ENCODE measurements at regions not wholly inside any gene's neighbourhood (a gene's known extent, or its start where the extent isn't known, plus 50 kb on each side); places are given as distances from the start of the nearest gene placed in this dataset.

- no peak for TF ChIP-seq GATA3 (IDR thresholded peaks at IDR 0.05; ENCODE audit: low read depth, low read length)
- TF ChIP-seq GATA2 (IDR thresholded peaks at IDR 0.05; ENCODE audit: low read depth, low read length): no peak
Measured at GRCh38 chr2:239600001-239600593, 199.3 kb upstream of the HDAC4 start.

GRCh38 chr2:239599299-239599698 lies 198.5 kb upstream of the HDAC4 start:
- no peak for TF ChIP-seq GATA2 (IDR thresholded peaks at IDR 0.05; ENCODE audit: low read depth, low read length)
- TF ChIP-seq GATA3 (IDR thresholded peaks at IDR 0.05; ENCODE audit: low read depth, low read length): no peak

GRCh38 chr2:239598732-239599090 lies 197.9 kb upstream of the HDAC4 start:
- TF ChIP-seq GATA3 (IDR thresholded peaks at IDR 0.05; ENCODE audit: low read depth, low read length) (no peak), GATA2 (IDR thresholded peaks at IDR 0.05; ENCODE audit: low read depth, low read length) (no peak)

GRCh38 chr2:239598011-239598731 lies 197.4 kb upstream of the HDAC4 start:
- TF ChIP-seq GATA3 (IDR thresholded peaks at IDR 0.05; ENCODE audit: low read depth, low read length): no peak
- no peak for TF ChIP-seq GATA2 (IDR thresholded peaks at IDR 0.05; ENCODE audit: low read depth, low read length)

GRCh38 chr2:239597216-239597615 lies 196.4 kb upstream of the HDAC4 start:
- no peak for TF ChIP-seq GATA2 (IDR thresholded peaks at IDR 0.05; ENCODE audit: low read depth, low read length)
- TF ChIP-seq GATA3 (IDR thresholded peaks at IDR 0.05; ENCODE audit: low read depth, low read length): no peak

GRCh38 chr2:239596792-239597191 lies 196.0 kb upstream of the HDAC4 start:
- TF ChIP-seq GATA3 (IDR thresholded peaks at IDR 0.05; ENCODE audit: low read depth, low read length) (no peak), GATA2 (IDR thresholded peaks at IDR 0.05; ENCODE audit: low read depth, low read length) (no peak)

- TF ChIP-seq GATA2 (IDR thresholded peaks at IDR 0.05; ENCODE audit: low read depth, low read length) (no peak), GATA3 (IDR thresholded peaks at IDR 0.05; ENCODE audit: low read depth, low read length) (no peak)
Measured at GRCh38 chr2:239596253-239596652, 195.4 kb upstream of the HDAC4 start.

- TF ChIP-seq GATA2 (IDR thresholded peaks at IDR 0.05; ENCODE audit: low read depth, low read length) (no peak), GATA3 (IDR thresholded peaks at IDR 0.05; ENCODE audit: low read depth, low read length) (no peak)
Measured at GRCh38 chr2:239595726-239596125, 194.9 kb upstream of the HDAC4 start.

GRCh38 chr2:239594772-239595608 lies 194.2 kb upstream of the HDAC4 start:
- TF ChIP-seq GATA3 (IDR thresholded peaks at IDR 0.05; ENCODE audit: low read depth, low read length) (no peak), GATA2 (IDR thresholded peaks at IDR 0.05; ENCODE audit: low read depth, low read length) (no peak)

- TF ChIP-seq GATA3 (IDR thresholded peaks at IDR 0.05; ENCODE audit: low read depth, low read length) (no peak), GATA2 (IDR thresholded peaks at IDR 0.05; ENCODE audit: low read depth, low read length) (no peak)
Measured at GRCh38 chr2:239594019-239594771, 193.4 kb upstream of the HDAC4 start.

- TF ChIP-seq GATA3 (IDR thresholded peaks at IDR 0.05; ENCODE audit: low read depth, low read length) (no peak), GATA2 (IDR thresholded peaks at IDR 0.05; ENCODE audit: low read depth, low read length) (no peak)
Measured at GRCh38 chr2:239593455-239593854, 192.6 kb upstream of the HDAC4 start.

GRCh38 chr2:239590995-239591915 lies 190.4 kb upstream of the HDAC4 start:
- TF ChIP-seq GATA3 (IDR thresholded peaks at IDR 0.05; ENCODE audit: low read depth, low read length) (no peak), GATA2 (IDR thresholded peaks at IDR 0.05; ENCODE audit: low read depth, low read length) (no peak)

- TF ChIP-seq GATA3 (IDR thresholded peaks at IDR 0.05; ENCODE audit: low read depth, low read length): no peak
- no peak for TF ChIP-seq GATA2 (IDR thresholded peaks at IDR 0.05; ENCODE audit: low read depth, low read length)
Measured at GRCh38 chr2:239590276-239590675, 189.5 kb upstream of the HDAC4 start.

All from SH-SY5Y (cell line).